GM19455 (cell line): ENCODE measurements at regions not wholly inside any gene's neighbourhood (a gene's known extent, or its start where the extent isn't known, plus 50 kb on each side); places are given as distances from the start of the nearest gene placed in this dataset.
"Not testable (repeated sequence)": the region's sequence is repeated elsewhere in the genome, so short reads cannot be mapped to it uniquely, and the experiment has no call there.

ENCODE experiments used
- ATAC-seq: cut with Tn5 transposase; IDR thresholded peaks from one replicate; pipeline ENCODE4 v1.9.1; 2021; ENCODE audit not compliant: unreplicated experiment

DNA sequence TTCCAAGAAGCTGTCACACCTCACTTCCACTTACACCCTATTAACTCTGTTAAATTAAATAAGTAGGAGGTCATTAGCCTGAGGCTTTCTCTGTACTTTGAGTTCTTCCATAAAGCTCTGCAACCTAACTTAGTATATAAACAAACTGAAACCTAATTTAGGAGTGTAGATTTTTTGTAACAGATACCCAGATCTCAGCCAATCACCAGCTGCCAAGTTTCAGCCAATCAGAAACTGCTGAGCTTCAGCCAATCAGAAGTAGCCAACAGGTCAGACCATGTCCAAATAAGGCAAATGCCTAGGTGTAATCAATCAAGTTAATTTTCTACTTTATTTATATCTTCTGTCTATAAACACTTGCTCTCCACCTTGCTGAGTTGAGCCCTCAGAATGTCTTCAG, 142.7 kb upstream of the SULF2 start:
- no peak for ATAC-seq

- no peak for ATAC-seq
Observed at GRCh38 chr20:47927385-47927851, 142.1 kb upstream of the SULF2 start.

DNA sequence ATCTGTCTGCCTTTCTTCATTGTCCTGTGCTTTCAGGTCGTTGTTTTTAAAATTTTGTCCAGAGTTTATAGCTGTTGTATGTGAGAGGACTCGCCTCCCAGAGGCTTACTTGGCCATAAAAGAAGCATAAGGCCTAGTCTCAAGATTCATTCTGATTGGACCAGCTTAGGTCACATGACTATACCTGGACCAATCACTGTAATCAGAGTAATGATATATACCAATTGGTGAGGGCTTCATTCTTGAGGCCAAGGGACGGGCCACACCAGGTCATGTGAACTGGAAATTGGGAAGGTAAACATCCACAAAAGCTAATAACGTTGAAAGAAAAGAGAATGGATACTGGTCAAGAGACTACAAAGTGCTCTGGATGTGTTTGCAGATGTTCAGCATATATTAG, 141.4 kb upstream of the SULF2 start:
- no peak for ATAC-seq

DNA sequence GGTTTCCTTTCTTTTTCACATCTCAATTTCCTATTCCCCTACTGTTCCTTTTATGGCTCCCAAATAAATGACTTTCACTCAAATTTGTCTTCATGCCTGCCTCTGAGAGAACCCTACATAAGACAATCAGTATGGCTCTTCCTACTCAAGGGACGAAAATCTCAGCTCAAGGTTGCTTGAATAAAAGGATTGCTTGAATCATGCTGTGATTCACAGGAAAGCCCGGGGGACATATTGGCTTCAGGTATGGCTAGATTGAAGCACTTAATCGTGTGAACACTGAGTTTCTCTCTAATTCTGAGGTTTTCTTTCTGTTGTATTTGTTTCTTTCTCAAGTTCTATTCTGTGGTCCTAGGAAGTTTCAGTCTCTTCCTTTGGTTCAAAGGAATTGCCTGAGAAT, 140.3 kb upstream of the SULF2 start:
- no peak for ATAC-seq

DNA sequence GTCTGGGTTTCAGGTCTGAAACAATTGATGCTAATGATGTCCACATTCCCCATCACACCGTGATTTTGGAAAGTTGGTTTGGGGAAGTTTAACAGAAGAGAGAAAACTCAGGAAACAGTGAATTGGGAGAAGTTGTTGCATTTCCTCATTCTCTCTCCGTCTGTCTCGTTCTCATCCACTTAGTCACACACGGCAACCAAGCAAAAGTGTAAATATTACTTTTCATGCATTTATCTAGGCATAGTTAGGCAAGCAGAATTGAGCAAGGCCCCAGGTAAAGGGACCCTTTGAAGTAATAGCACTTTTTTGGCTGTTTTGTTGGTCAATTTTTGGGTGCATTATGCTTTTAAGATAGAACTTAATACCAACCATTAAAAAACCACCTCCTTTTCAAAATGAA, 137.0 kb upstream of the SULF2 start:
- ATAC-seq, result no peak

- not testable (repeated sequence) for ATAC-seq
Observed at GRCh38 chr20:47921829-47922228, 136.5 kb upstream of the SULF2 start.

DNA sequence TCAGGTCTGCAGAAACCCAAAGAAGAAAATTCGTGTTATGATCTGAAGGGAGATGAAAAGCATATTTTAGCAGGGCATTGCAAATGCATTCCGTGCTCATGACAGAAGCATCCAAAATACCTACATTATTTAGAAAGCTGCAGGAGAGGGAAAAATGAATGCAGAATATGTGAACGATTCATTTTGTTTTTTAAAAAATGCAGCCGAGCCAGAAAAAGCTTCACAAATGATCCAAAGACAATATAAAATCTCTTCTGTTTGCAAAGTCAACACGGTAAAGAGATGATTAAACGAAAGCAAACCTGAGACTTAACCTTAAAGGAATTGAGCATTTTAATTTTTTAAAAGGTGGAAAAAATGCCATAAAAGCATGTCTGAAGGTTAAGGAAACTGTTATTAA, 136.1 kb upstream of the SULF2 start:
- no peak for ATAC-seq

DNA sequence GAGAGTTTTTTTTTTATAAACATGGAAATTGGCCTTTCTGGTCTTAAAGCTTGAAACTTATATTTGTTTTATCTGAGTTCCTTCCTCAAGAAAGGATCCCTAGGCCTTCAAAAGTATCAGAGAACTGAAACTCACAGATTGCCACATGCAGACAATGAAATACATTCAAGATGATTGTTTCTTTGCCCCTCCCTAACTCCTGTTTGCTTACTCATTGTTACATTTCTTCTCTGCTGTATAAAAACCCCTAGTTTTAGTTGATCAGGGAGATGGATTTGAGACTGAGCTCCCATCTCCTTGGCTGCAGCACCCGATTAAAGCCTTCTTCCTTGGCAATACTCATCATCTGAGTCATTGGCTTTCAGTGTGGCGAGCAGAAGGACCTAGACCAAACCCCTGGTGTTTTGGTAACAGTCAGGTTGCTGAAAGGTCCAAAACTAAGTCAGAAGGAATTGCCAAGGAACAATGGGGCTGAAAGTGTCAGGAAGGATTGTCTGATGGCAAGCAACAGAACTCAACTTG, 132.3 kb upstream of the SULF2 start:
- ATAC-seq, result no peak

- ATAC-seq, result no peak
Observed at GRCh38 chr20:47915495-47915894, 130.2 kb upstream of the SULF2 start.

DNA sequence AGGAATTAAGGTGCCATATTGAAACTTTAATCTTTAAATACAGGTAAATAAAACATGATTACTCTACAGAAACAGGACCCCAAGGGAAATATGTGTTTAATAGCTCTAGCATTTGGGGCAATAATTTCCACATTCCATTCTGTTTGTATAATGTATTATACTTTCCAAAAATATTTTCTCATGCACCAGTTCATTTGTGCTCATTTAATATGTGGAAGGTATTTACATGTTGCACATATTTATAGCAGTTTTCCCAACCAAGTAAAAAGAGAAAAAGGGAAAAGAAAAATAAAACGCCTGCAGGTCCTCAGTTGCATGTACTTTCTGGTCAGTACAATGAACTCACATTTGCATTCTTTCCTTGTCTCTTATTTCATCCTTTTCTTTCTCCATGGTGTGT, 129.5 kb upstream of the SULF2 start:
- ATAC-seq, result no peak

- ATAC-seq, result not testable (repeated sequence)
Observed at GRCh38 chr20:47912786-47913501, 127.7 kb upstream of the SULF2 start.

GRCh38 chr20:47912165-47912564, 126.9 kb upstream of the SULF2 start:
- ATAC-seq, result not testable (repeated sequence)

DNA sequence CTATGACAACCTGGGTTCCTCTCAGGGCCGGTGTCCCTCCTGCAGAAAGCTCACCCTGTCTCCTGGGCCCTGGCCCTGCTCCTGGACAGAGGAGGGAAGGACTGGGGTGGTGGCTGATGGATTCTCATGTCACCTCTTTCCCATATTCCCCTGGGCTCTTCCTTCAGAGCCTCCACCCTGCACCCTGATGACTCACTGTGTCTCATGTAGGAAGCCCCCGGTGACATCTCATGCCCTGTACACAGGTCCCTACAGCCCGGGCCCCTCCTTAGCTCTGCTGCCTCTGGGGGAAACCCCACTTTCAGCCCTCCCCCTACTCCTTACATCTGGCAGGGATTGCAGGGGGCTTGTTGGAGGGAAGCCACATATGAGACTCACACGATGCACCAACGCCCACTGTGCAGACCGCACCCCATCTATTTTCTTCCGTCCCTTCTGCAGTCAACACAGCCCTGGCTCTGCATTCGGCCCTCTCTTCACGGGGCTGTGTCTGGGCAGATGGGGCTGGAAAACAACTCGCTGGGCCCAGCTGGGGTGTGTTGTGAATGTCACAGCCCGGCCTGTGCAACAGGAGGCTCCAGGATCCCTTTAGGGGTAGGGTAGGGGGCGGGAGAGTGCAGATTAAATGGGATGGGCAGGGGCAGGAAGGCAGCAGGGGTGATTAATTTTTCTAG, 124.6 kb upstream of the SULF2 start:
- ATAC-seq, result not testable (repeated sequence)

- not testable (repeated sequence) for ATAC-seq
Observed at GRCh38 chr20:47908361-47909035, 123.2 kb upstream of the SULF2 start.

DNA sequence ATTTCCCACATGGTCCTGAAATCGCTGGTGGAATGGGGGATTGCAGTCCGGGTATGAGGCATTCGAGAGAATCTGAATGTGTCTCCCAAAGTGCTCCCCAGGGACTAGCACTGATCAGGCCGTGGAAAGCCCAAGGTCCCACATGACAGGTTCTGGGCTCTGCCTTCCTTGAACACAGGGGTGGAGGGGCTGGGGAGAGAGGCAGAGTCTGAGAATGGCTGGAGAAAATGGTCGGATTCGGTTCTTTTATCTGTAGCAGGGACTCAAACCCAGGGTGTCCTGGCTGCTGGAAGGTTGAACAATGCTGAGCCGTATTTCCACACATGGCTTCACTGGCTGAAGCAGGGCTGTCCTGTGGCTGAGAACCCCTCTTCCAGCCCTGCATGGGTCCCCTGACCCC, 122.7 kb upstream of the SULF2 start:
- ATAC-seq, result not testable (repeated sequence)

- no peak for ATAC-seq
Observed at GRCh38 chr20:47907031-47907675, 121.9 kb upstream of the SULF2 start.

DNA sequence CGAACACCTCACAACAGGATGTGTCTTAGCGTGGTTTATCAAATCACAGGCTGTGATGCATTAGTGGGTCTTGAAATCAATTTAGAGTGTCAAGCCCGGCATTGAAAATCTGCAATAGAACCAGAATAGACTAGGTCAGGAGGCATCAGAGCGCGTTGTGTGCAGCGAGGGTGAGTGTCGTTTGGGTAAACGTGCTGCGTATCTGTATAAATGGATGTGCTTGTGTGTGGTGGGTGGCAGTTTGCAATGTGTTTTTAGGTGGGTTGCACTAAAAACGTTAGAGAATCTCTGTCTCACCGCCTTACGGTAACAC, 121.0 kb upstream of the SULF2 start:
- ATAC-seq, result no peak

DNA sequence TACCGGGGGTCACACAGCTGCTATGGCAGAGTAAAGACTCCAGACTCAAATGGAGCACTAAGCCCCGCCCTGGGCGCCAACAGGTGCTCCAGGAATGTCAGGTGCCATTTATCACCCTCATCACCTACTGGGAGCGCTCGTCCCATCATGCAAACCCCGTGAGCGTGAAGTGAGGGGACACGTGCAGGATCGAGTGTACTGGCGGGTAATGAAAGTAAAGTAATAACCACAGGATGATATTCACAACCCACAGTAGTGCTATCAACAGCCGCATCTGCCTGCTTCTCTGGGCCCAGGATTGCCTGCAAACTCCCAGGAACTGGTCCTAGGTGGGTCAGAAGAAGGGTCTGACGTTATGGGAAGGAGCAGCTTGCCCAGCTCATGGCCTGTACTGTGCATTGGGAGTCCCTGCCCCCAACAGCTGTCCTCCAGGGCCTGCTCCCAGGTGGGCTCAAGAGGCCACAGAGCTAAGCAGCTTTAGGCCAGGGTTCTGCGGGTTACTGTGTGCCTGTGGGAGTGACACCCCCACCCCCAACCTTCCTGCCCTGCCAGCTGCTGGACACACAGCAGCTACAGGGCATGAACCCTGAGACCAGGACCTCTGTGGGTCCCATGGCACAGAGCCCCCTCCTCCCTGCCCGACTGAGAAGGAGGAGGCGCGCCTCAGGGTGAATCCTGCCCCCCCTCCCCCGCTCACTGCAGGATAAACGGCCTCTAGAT, 120.5 kb upstream of the SULF2 start:
- no peak for ATAC-seq

- not testable (repeated sequence) for ATAC-seq
Observed at GRCh38 chr20:47903009-47903408, 117.7 kb upstream of the SULF2 start.

- ATAC-seq, result not testable (repeated sequence)
Observed at GRCh38 chr20:47899313-47899712, 114.0 kb upstream of the SULF2 start.

DNA sequence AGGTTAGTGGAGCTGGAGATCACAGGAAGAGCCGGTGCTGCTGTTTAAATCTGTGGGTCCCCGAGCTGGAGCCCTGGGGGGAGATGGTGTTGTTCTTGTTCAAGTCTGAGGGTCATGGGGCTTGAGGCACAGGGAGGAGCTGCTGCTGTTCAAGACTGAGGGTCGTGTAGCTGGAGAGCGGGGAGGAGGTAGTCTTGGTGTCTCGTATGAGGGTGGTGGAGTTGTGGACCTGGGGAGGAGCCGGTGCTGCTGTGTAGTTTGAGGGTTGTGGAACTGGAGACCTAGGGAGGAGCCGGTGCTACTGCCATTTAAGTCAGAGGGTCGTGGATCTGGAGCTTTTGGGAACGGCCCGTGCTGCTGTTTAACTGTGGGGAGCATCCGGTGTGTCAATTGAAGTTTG, 112.2 kb upstream of the SULF2 start:
- no peak for ATAC-seq
